Uterus (tissue), 2 donors: ENCODE measurements at regions not wholly inside any gene's neighbourhood (a gene's known extent, or its start where the extent isn't known, plus 50 kb on each side); places are given as distances from the start of the nearest gene placed in this dataset.

ENCODE experiments used
- CTCF ChIP-seq, 4 experiments: fragments of 200-600 bp in 2 of 4; fragments of 450-650 bp in 2 of 4; sonication (generic) in 2 of 4; IDR thresholded peaks; one replicate each; pipeline ENCODE4 v1.5.1; 2016 to 2019; ENCODE audit warnings: antibody characterized with exemption in 4 of 4, mild to moderate bottlenecking in 2 of 4, moderate library complexity in 1 of 4
- POLR2A ChIP-seq, 2 donors: fragments of 450-650 bp; IDR thresholded peaks; one replicate each; pipeline ENCODE4 v1.6.1; 2016; ENCODE audit warnings: antibody characterized with exemption in 2 of 2, mild to moderate bottlenecking in 1 of 2, moderate library complexity in 1 of 2

- no peak for TF ChIP-seq POLR2A (IDR thresholded peaks at IDR 0.05)
- no peak for TF ChIP-seq CTCF (IDR thresholded peaks at IDR 0.05)
Measured at GRCh38 chr4:34790131-34790530, 1454.2 kb downstream of the ARAP2 start.
